Panc1 (cell line): ENCODE measurements at regions not wholly inside any gene's neighbourhood (a gene's known extent, or its start where the extent isn't known, plus 50 kb on each side); places are given as distances from the start of the nearest gene placed in this dataset.

ENCODE experiments used
- ATAC-seq: fragments of 200-7000 bp; cut with Tn5 transposase; 2 replicates; pipeline ENCODE4 v1.9.1; 2020; ENCODE audit warnings: mild to moderate bottlenecking, moderate library complexity
- BruUV-seq: library from RNA; stranded (reverse); fragments of 400-500 nt; replicated peaks from 2 replicates; lab custom pipeline; 2021; lab: Mats Ljungman, UMichigan
- CTCF ChIA-PET: fragments of 300-600 bp; sonication (Branson Sonifier 250); formaldehyde crosslinking; loops from one replicate; lab custom pipeline; 2022; ENCODE audit warnings: antibody characterized with exemption; lab: Charles Lee
- POLR2A ChIA-PET: fragments of 300-600 bp; sonication (Branson Sonifier 250); formaldehyde crosslinking; loops from one replicate; lab custom pipeline; 2022; ENCODE audit warnings: antibody characterized with exemption; lab: Charles Lee
- DNase-seq: peaks from one replicate; pipeline ENCODE4 v3.0.0-alpha.2; 2010; ENCODE audit warnings: low read depth, low spot score
- H3K27ac ChIP-seq: 2 replicates; pipeline ENCODE4 v1.5.1; 2011; ENCODE audit warnings: mild to moderate bottlenecking, low read length, inconsistent platforms
- H3K27me3 ChIP-seq: fragments of 200-500 bp; sonication (Bioruptor generic); 2 replicates; pipeline ENCODE4 v1.6.0; 2014; ENCODE audit warnings: low read length, inconsistent platforms; ENCODE audit not compliant: control insufficient read depth, insufficient read depth
- H3K36me3 ChIP-seq: fragments of 200-500 bp; sonication (Bioruptor generic); 2 replicates; pipeline ENCODE4 v1.5.1; 2014; ENCODE audit warnings: inconsistent platforms, mild to moderate bottlenecking, low read length, moderate library complexity; ENCODE audit not compliant: control insufficient read depth, insufficient read depth
- H3K4me1 ChIP-seq: 2 replicates; pipeline ENCODE4 v1.5.1; 2011; ENCODE audit warnings: inconsistent platforms, mild to moderate bottlenecking, low read length, moderate library complexity; ENCODE audit not compliant: control insufficient read depth, insufficient read depth
- H3K4me3 ChIP-seq, 2 experiments: 2 replicates each; pipeline ENCODE4 v1.5.1; 2011 to 2012; ENCODE audit warnings: low read depth in 2 of 2, low read length in 2 of 2, mild to moderate bottlenecking in 2 of 2, inconsistent platforms in 1 of 2, moderate library complexity in 1 of 2
- H3K9me3 ChIP-seq: fragments of 200-500 bp; sonication (Bioruptor generic); 2 replicates; pipeline ENCODE4 v1.5.1; 2014; ENCODE audit warnings: low read depth, mild to moderate bottlenecking, inconsistent platforms, low read length, moderate library complexity; ENCODE audit not compliant: control insufficient read depth, insufficient read depth
- POLR2AphosphoS5 ChIP-seq: IDR thresholded peaks from 2 replicates; pipeline ENCODE4 v1.6.1; 2012; ENCODE audit warnings: mild to moderate bottlenecking, low read depth, low read length, moderate library complexity
- REST ChIP-seq, 2 experiments: IDR thresholded peaks; 2 replicates each; pipeline ENCODE4 v1.6.1; 2011 to 2012; ENCODE audit warnings: low read depth in 2 of 2, control low read depth in 1 of 2, low read length in 1 of 2, mild to moderate bottlenecking in 1 of 2, moderate library complexity in 1 of 2; ENCODE audit not compliant: insufficient read depth in 1 of 2
- SIN3A ChIP-seq: IDR thresholded peaks from 2 replicates; pipeline ENCODE4 v1.6.1; 2012; ENCODE audit warnings: low read depth, mild to moderate bottlenecking, low read length, moderate library complexity, borderline replicate concordance; ENCODE audit not compliant: insufficient read depth
- TCF7L2 ChIP-seq: IDR thresholded peaks from 2 replicates; pipeline ENCODE4 v1.6.1; 2011; ENCODE audit warnings: mild to moderate bottlenecking, low read depth, low read length, inconsistent platforms
- in situ Hi-C: cut with HindIII; loops from 2 replicates; pipeline ENCODE4 v1.10.0; 2016; ENCODE audit warnings: low sequenced_read_pairs, low pct_unique_long_range_greater_than_20kb
- intact Hi-C: fragments of 100-400 bp; cut with micrococcal nuclease; formaldehyde crosslinking; loops from one replicate; pipeline ENCODE4 v1.10.0; 2022; ENCODE audit not compliant: unreplicated experiment
- TF ChIP-seq, protein P1 (sequence below): fragments of 450-650 bp; IDR thresholded peaks from 2 replicates; pipeline ENCODE4 v1.5.1; 2017; ENCODE audit warnings: mild to moderate bottlenecking

- CTCF ChIA-PET: no interaction called here
- Histone ChIP-seq H3K4me3 (no peak overlapping the region), H3K27ac (no peak overlapping the region), H3K9me3 (no peaks in the 10 kb centered on the region), H3K27me3 (no peaks in the 10 kb centered on the region), H3K36me3 (no peaks in the 10 kb centered on the region), H3K4me1 (no peaks in the 10 kb centered on the region)
- no peak for DNase-seq
- no TSS peak for BruUV-seq
- TF ChIP-seq POLR2AphosphoS5 (no peak), SIN3A (no peak), REST (IDR thresholded peaks at IDR 0.05; ENCODE audit: insufficient read depth in 1 of 2, low read depth in 2 of 2, low read length in 1 of 2) (no peak), TCF7L2 (no peak)
- TF ChIP-seq, protein P1, sequence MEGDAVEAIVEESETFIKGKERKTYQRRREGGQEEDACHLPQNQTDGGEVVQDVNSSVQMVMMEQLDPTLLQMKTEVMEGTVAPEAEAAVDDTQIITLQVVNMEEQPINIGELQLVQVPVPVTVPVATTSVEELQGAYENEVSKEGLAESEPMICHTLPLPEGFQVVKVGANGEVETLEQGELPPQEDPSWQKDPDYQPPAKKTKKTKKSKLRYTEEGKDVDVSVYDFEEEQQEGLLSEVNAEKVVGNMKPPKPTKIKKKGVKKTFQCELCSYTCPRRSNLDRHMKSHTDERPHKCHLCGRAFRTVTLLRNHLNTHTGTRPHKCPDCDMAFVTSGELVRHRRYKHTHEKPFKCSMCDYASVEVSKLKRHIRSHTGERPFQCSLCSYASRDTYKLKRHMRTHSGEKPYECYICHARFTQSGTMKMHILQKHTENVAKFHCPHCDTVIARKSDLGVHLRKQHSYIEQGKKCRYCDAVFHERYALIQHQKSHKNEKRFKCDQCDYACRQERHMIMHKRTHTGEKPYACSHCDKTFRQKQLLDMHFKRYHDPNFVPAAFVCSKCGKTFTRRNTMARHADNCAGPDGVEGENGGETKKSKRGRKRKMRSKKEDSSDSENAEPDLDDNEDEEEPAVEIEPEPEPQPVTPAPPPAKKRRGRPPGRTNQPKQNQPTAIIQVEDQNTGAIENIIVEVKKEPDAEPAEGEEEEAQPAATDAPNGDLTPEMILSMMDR: no peak
- in situ Hi-C loops: no loop called here
- ATAC-seq: no peak
- POLR2A ChIA-PET: no interaction called here
- intact Hi-C loops: no loop called here
Observed at GRCh38 chr7:68706291-68706690, 892.0 kb upstream of the AUTS2 start.

GRCh38 chr7:68707159-68707558, 891.1 kb upstream of the AUTS2 start:
- Histone ChIP-seq H3K27me3 (no peaks in the 10 kb centered on the region), H3K9me3 (no peaks in the 10 kb centered on the region), H3K4me1 (no peaks in the 10 kb centered on the region), H3K4me3 (no peak overlapping the region), H3K27ac (no peak overlapping the region), H3K36me3 (no peaks in the 10 kb centered on the region)
- intact Hi-C loops (no loop called here), in situ Hi-C loops (no loop called here)
- ChIA-PET POLR2A (no interaction called here), CTCF (no interaction called here)
- ATAC-seq (no peak), DNase-seq (no peak)
- TF ChIP-seq, protein P1: no peak
- no peak for TF ChIP-seq POLR2AphosphoS5
- BruUV-seq: no TSS peak
